ENCODE measurements at regions not wholly inside any gene's neighbourhood (a gene's known extent, or its start where the extent isn't known, plus 50 kb on each side); places are given as distances from the start of the nearest gene placed in this dataset.

GRCh38 chr7:82511542-82511941 is 68.0 kb upstream of the CACNA2D1 start:
- H3K4me3 ChIP-seq: no peak overlapping the region
- H3K27ac ChIP-seq (replicated peaks): no peak overlapping the region
- no peaks in the 10 kb centered on the region for H3K9me3 ChIP-seq (replicated peaks)
- DNase-seq: no peak
- H3K36me3 ChIP-seq: no peaks in the 10 kb centered on the region
- H3K4me1 ChIP-seq: no peaks in the 10 kb centered on the region
- TF ChIP-seq CTCF (IDR thresholded peaks at IDR 0.05; ENCODE audit: borderline replicate concordance): no peak
- intact Hi-C loops (cut with micrococcal nuclease): no loop called here
- H3K27me3 ChIP-seq (ENCODE audit: low read depth): peaks cover 11% of the 10 kb centered on the region

GRCh38 chr7:82507976-82508677 is 64.5 kb upstream of the CACNA2D1 start:
- no peak for TF ChIP-seq CTCF (IDR thresholded peaks at IDR 0.05; ENCODE audit: borderline replicate concordance)
- H3K4me3 ChIP-seq: no peak overlapping the region
- no peaks in the 10 kb centered on the region for H3K36me3 ChIP-seq
- H3K27me3 ChIP-seq (ENCODE audit: low read depth): peaks cover 11% of the 10 kb centered on the region
- no peaks in the 10 kb centered on the region for H3K9me3 ChIP-seq (replicated peaks)
- intact Hi-C loops (cut with micrococcal nuclease): no loop called here
- no peak for DNase-seq
- H3K27ac ChIP-seq (replicated peaks): no peak overlapping the region
- no peaks in the 10 kb centered on the region for H3K4me1 ChIP-seq

- no peak overlapping the region for H3K4me3 ChIP-seq
- no peaks in the 10 kb centered on the region for H3K36me3 ChIP-seq
- no peaks in the 10 kb centered on the region for H3K4me1 ChIP-seq
- DNase-seq: no peak
- H3K27me3 ChIP-seq (ENCODE audit: low read depth): peaks cover 11% of the 10 kb centered on the region
- H3K27ac ChIP-seq (replicated peaks): no peak overlapping the region
- H3K9me3 ChIP-seq (replicated peaks): no peaks in the 10 kb centered on the region
- intact Hi-C loops (cut with micrococcal nuclease): no loop called here
- no peak for TF ChIP-seq CTCF (IDR thresholded peaks at IDR 0.05; ENCODE audit: borderline replicate concordance)
These were observed 63.9 kb upstream of the CACNA2D1 start for GRCh38 chr7:82507365-82507975.

GRCh38 chr7:82506702-82507101 is 63.1 kb upstream of the CACNA2D1 start:
- no peaks in the 10 kb centered on the region for H3K4me1 ChIP-seq
- H3K36me3 ChIP-seq: no peaks in the 10 kb centered on the region
- no peak for TF ChIP-seq CTCF (IDR thresholded peaks at IDR 0.05; ENCODE audit: borderline replicate concordance)
- DNase-seq: no peak
- H3K27ac ChIP-seq (replicated peaks): no peak overlapping the region
- H3K9me3 ChIP-seq (replicated peaks): no peaks in the 10 kb centered on the region
- intact Hi-C loops (cut with micrococcal nuclease): no loop called here
- peaks cover 11% of the 10 kb centered on the region for H3K27me3 ChIP-seq (ENCODE audit: low read depth)
- no peak overlapping the region for H3K4me3 ChIP-seq

GRCh38 chr7:82506208-82506607 is 62.6 kb upstream of the CACNA2D1 start:
- Histone ChIP-seq H3K4me3 (no peak overlapping the region), H3K4me1 (no peaks in the 10 kb centered on the region), H3K36me3 (no peaks in the 10 kb centered on the region), H3K27ac (replicated peaks) (no peak overlapping the region), H3K27me3 (ENCODE audit: low read depth) (peaks cover 11% of the 10 kb centered on the region), H3K9me3 (replicated peaks) (no peaks in the 10 kb centered on the region)
- intact Hi-C loops (cut with micrococcal nuclease): no loop called here
- no peak for TF ChIP-seq CTCF (IDR thresholded peaks at IDR 0.05; ENCODE audit: borderline replicate concordance)
- no peak for DNase-seq
